PC-3 (cell line): ENCODE measurements at regions not wholly inside any gene's neighbourhood (a gene's known extent, or its start where the extent isn't known, plus 50 kb on each side); places are given as distances from the start of the nearest gene placed in this dataset.

ENCODE experiments used
- EZH2 ChIP-seq: fragments of 300-600 bp; sonication (generic); IDR thresholded peaks from one replicate; pipeline ENCODE4 v1.6.1; 2017; ENCODE audit warnings: antibody characterized with exemption, mild to moderate bottlenecking, low read length; ENCODE audit not compliant: unreplicated experiment
- TF ChIP-seq, protein P1 (sequence below): fragments of 300-600 bp; sonication (generic); conservative IDR thresholded peaks from 2 replicates; pipeline ENCODE4 v1.5.1; 2017; ENCODE audit warnings: antibody characterized with exemption, low read depth, mild to moderate bottlenecking, low read length

DNA sequence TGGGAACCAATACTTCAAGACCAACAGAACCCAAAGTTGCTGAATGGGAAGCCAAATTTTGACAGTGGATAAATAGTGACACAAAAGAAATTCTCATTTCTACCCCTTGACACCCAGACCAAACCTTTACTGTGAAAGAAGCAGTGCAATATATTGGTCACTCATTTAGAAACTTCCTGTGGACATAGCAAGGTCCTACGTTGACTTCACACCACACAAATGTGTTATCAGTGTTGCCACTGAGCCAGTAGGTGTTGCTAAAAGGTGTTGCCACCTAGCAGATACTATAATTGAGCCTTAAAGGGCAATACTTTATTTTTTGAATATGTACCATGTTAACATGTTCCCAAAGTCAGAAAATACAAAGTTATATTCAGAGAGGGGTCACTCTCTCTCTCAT, 1008.9 kb upstream of the CDH2 start:
- TF ChIP-seq, protein P1, sequence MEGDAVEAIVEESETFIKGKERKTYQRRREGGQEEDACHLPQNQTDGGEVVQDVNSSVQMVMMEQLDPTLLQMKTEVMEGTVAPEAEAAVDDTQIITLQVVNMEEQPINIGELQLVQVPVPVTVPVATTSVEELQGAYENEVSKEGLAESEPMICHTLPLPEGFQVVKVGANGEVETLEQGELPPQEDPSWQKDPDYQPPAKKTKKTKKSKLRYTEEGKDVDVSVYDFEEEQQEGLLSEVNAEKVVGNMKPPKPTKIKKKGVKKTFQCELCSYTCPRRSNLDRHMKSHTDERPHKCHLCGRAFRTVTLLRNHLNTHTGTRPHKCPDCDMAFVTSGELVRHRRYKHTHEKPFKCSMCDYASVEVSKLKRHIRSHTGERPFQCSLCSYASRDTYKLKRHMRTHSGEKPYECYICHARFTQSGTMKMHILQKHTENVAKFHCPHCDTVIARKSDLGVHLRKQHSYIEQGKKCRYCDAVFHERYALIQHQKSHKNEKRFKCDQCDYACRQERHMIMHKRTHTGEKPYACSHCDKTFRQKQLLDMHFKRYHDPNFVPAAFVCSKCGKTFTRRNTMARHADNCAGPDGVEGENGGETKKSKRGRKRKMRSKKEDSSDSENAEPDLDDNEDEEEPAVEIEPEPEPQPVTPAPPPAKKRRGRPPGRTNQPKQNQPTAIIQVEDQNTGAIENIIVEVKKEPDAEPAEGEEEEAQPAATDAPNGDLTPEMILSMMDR: no peak
- TF ChIP-seq EZH2: no peak
